Naive thymus-derived CD4-positive, alpha-beta T cell (primary cell): ENCODE measurements at regions not wholly inside any gene's neighbourhood (a gene's known extent, or its start where the extent isn't known, plus 50 kb on each side); places are given as distances from the start of the nearest gene placed in this dataset.

ENCODE experiments used
- ATAC-seq: fragments of 150-1000 bp; cut with Tn5 transposase; 2 replicates; pipeline ENCODE4 v1.10.0; 2021; ENCODE audit warnings: mild to moderate bottlenecking, moderate library complexity
- CTCF ChIA-PET: fragments of 350-600 bp; sonication (Branson Sonifier 250); formaldehyde crosslinking; loops from one replicate; lab custom pipeline; 2021; ENCODE audit warnings: antibody characterized with exemption; lab: Charles Lee
- POLR2A ChIA-PET: fragments of 350-600 bp; sonication (Branson Sonifier 250); formaldehyde crosslinking; loops from one replicate; lab custom pipeline; 2021; ENCODE audit warnings: antibody characterized with exemption, inconsistent platforms; lab: Charles Lee
- DNase-seq, 9 donors: peaks; one replicate each; pipeline versions ENCODE4 v3.0.0 to v3.0.0-alpha.2; 2020 to 2022; ENCODE audit warnings: mixed read lengths in 1 of 9
- H3K27ac ChIP-seq: one replicate; pipeline ENCODE4 v1.7.0; 2013; ENCODE audit warnings: mild to moderate bottlenecking, low read depth, low read length, moderate library complexity
- H3K27me3 ChIP-seq, 2 donors: one replicate each; pipeline ENCODE4 v1.7.0; 2013; ENCODE audit warnings: low read length in 2 of 2, mild to moderate bottlenecking in 2 of 2, moderate library complexity in 2 of 2; ENCODE audit not compliant: control insufficient read depth in 2 of 2, insufficient read depth in 2 of 2
- H3K36me3 ChIP-seq, 3 experiments: 1 replicate in 2 of 3; 2 replicates in 1 of 3; pipeline ENCODE4 v1.7.0; 2013; ENCODE audit warnings: low read length in 3 of 3, mild to moderate bottlenecking in 3 of 3, moderate library complexity in 1 of 3; ENCODE audit not compliant: insufficient read depth in 3 of 3, control insufficient read depth in 2 of 3
- H3K4me1 ChIP-seq, 2 donors: one replicate each; pipeline ENCODE4 v1.7.0; 2013; ENCODE audit warnings: low read length in 2 of 2, mild to moderate bottlenecking in 2 of 2, moderate library complexity in 1 of 2; ENCODE audit not compliant: control insufficient read depth in 2 of 2, insufficient read depth in 2 of 2
- H3K4me3 ChIP-seq: 2 replicates; pipeline ENCODE4 v1.7.0; 2013; ENCODE audit warnings: mild to moderate bottlenecking, low read length
- H3K9me3 ChIP-seq, 3 experiments: 1 replicate in 2 of 3; 2 replicates in 1 of 3; pipeline ENCODE4 v1.7.0; 2013; ENCODE audit warnings: low read length in 3 of 3; ENCODE audit not compliant: control insufficient read depth in 2 of 3
- H3K27ac Mint-ChIP-seq, 9 donors: one replicate each; pipeline ENCODE4 v1.8.0; 2020 to 2022; ENCODE audit warnings: mixed read lengths in 9 of 9, mild to moderate bottlenecking in 8 of 9, moderate library complexity in 5 of 9, inconsistent platforms in 2 of 9
- H3K27me3 Mint-ChIP-seq, 5 donors: one replicate each; pipeline ENCODE4 v1.8.0; 2021 to 2022; ENCODE audit warnings: mixed read lengths in 5 of 5, mild to moderate bottlenecking in 1 of 5
- H3K36me3 Mint-ChIP-seq, 5 donors: one replicate each; pipeline ENCODE4 v1.8.0; 2020 to 2022; ENCODE audit warnings: mixed read lengths in 5 of 5, mild to moderate bottlenecking in 3 of 5, inconsistent platforms in 1 of 5
- H3K4me1 Mint-ChIP-seq, 7 donors: one replicate each; pipeline ENCODE4 v1.8.0; 2020 to 2022; ENCODE audit warnings: mixed read lengths in 7 of 7, mild to moderate bottlenecking in 3 of 7, inconsistent platforms in 1 of 7
- H3K4me3 Mint-ChIP-seq, 10 donors: one replicate each; pipeline ENCODE4 v1.8.0; 2020 to 2022; ENCODE audit warnings: mild to moderate bottlenecking in 10 of 10, mixed read lengths in 10 of 10, moderate library complexity in 6 of 10, inconsistent platforms in 2 of 10
- H3K9me3 Mint-ChIP-seq, 11 donors: one replicate each; pipeline ENCODE4 v1.8.0; 2020 to 2022; ENCODE audit warnings: mixed read lengths in 11 of 11, mild to moderate bottlenecking in 4 of 11, inconsistent platforms in 1 of 11, moderate library complexity in 1 of 11
- intact Hi-C, 2 donors: fragments of 100-400 bp; cut with micrococcal nuclease; formaldehyde crosslinking; loops; one replicate each; pipeline ENCODE4 v1.15.1; 2023

DNA sequence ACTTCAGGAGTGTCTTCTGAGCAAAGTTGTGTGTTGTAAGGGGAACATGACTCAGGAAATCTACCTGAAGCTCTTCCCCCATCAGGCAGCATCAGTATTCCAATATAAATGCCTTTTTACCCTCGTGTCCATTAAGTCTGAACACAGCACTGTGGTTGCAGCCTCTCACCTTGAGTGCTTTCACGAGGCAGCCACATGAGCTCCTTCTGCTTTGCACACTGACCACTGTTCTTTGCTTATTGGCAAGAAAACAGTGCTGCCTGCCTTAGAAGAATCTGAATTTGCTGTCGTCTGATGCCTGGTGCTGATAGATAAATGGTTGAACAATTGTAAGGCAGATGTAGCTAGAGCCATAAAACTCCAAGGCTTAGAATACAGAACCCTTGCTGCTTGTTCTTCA is 139.6 kb upstream of the WDR1 start:
- H3K9me3 Mint-ChIP-seq, result peaks cover 0 to 3% (median 0%) of the 10 kb centered on the region in 11 donors
- DNase-seq, result no peak
- H3K9me3 ChIP-seq, result no peaks in the 10 kb centered on the region
- no peak overlapping the region for H3K27ac ChIP-seq
- no peaks in the 10 kb centered on the region for H3K27me3 ChIP-seq
- no peaks in the 10 kb centered on the region for H3K4me1 ChIP-seq
- H3K4me1 Mint-ChIP-seq, result no peaks in the 10 kb centered on the region
- H3K36me3 Mint-ChIP-seq, result peaks cover 0 to 6% (median 0%) of the 10 kb centered on the region in 5 donors
- ChIA-PET CTCF (interaction anchor here (0.6 kb wide), 1 partner anchor 136 kb away, joined by 3 read pairs; no protein-coding TSS in a partner anchor), POLR2A (no interaction called here)
- no peaks in the 10 kb centered on the region for H3K36me3 ChIP-seq
- no peak overlapping the region for H3K27ac Mint-ChIP-seq
- intact Hi-C loops, result no loop called here
- no peak overlapping the region for H3K4me3 Mint-ChIP-seq
- H3K27me3 Mint-ChIP-seq, result peaks cover 0 to 29% (median 9%) of the 10 kb centered on the region in 5 donors
- no peak for ATAC-seq
- H3K4me3 ChIP-seq, result no peak overlapping the region

GRCh38 chr4:10253765-10254164 is 137.2 kb upstream of the WDR1 start:
- H3K4me3 Mint-ChIP-seq, result no peak overlapping the region
- Histone ChIP-seq H3K4me1 (no peaks in the 10 kb centered on the region), H3K36me3 (no peaks in the 10 kb centered on the region), H3K9me3 (no peaks in the 10 kb centered on the region), H3K4me3 (no peak overlapping the region), H3K27me3 (no peaks in the 10 kb centered on the region), H3K27ac (no peak overlapping the region)
- H3K9me3 Mint-ChIP-seq, result peaks cover 0 to 3% (median 0%) of the 10 kb centered on the region in 11 donors
- H3K27ac Mint-ChIP-seq, result no peak overlapping the region
- DNase-seq (no peak), ATAC-seq (no peak)
- ChIA-PET CTCF (no interaction called here), POLR2A (no interaction called here)
- peaks cover 0 to 5% (median 0%) of the 10 kb centered on the region in 5 donors for H3K36me3 Mint-ChIP-seq
- no peaks in the 10 kb centered on the region for H3K4me1 Mint-ChIP-seq
- intact Hi-C loops, result no loop called here
- H3K27me3 Mint-ChIP-seq, result peaks cover 0 to 35% (median 9%) of the 10 kb centered on the region in 5 donors

- intact Hi-C loops, result no loop called here
- Histone ChIP-seq H3K36me3 (no peaks in the 10 kb centered on the region), H3K27ac (no peak overlapping the region), H3K4me1 (no peaks in the 10 kb centered on the region), H3K27me3 (no peaks in the 10 kb centered on the region), H3K4me3 (no peak overlapping the region), H3K9me3 (no peaks in the 10 kb centered on the region)
- ATAC-seq (no peak), DNase-seq (no peak)
- POLR2A ChIA-PET, result no interaction called here
- Mint-ChIP-seq H3K9me3 (peaks cover 0 to 6% (median 0%) of the 10 kb centered on the region in 11 donors), H3K27ac (no peak overlapping the region), H3K4me1 (peaks cover 0 to 4% (median 0%) of the 10 kb centered on the region in 7 donors), H3K27me3 (peaks cover 0 to 19% (median 13%) of the 10 kb centered on the region in 5 donors), H3K4me3 (no peak overlapping the region), H3K36me3 (no peaks in the 10 kb centered on the region)
- CTCF ChIA-PET, result no interaction called here
These were observed 129.2 kb upstream of the WDR1 start for GRCh38 chr4:10245751-10246150.

- H3K9me3 ChIP-seq, result no peaks in the 10 kb centered on the region
- peaks cover 0 to 14% (median 11%) of the 10 kb centered on the region in 5 donors for H3K27me3 Mint-ChIP-seq
- peaks cover 0 to 6% (median 0%) of the 10 kb centered on the region in 11 donors for H3K9me3 Mint-ChIP-seq
- DNase-seq, result no peak
- POLR2A ChIA-PET, result no interaction called here
- no peaks in the 10 kb centered on the region for H3K4me1 ChIP-seq
- H3K27ac Mint-ChIP-seq, result no peak overlapping the region
- ATAC-seq, result no peak
- no peak overlapping the region for H3K4me3 Mint-ChIP-seq
- H3K36me3 Mint-ChIP-seq, result no peaks in the 10 kb centered on the region
- CTCF ChIA-PET, result no interaction called here
- no peak overlapping the region for H3K27ac ChIP-seq
- no peaks in the 10 kb centered on the region for H3K36me3 ChIP-seq
- H3K4me3 ChIP-seq, result no peak overlapping the region
- no peaks in the 10 kb centered on the region for H3K27me3 ChIP-seq
- H3K4me1 Mint-ChIP-seq, result peaks cover 0 to 4% (median 0%) of the 10 kb centered on the region in 7 donors
- intact Hi-C loops, result no loop called here
These were observed 127.3 kb upstream of the WDR1 start for GRCh38 chr4:10243856-10244255.

DNA sequence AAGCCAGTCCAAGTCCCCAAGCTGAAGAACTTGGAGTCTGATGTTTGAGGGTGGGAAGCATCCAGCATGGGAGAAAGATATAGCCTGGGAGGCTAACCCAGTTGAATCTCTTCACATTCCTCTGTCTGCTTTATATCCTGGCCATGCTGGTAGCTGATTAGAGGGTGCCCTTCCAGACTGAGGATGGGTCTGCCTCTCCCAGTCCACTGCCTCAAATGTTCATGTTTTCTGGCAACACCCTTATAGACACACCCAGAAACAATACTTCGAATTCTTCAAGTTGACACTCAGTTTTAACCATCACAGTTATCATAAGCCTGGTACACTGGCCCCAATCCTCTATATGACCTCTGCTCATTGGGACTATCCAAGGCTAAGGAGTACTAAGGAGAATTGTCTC is 124.1 kb upstream of the WDR1 start:
- Mint-ChIP-seq H3K4me3 (no peak overlapping the region), H3K4me1 (peaks cover 0 to 4% (median 0%) of the 10 kb centered on the region in 7 donors), H3K36me3 (no peaks in the 10 kb centered on the region), H3K9me3 (peaks cover 0 to 3% (median 0%) of the 10 kb centered on the region in 11 donors), H3K27ac (no peak overlapping the region), H3K27me3 (peaks cover 0 to 4% (median 0%) of the 10 kb centered on the region in 5 donors)
- Histone ChIP-seq H3K9me3 (no peaks in the 10 kb centered on the region), H3K27ac (no peak overlapping the region), H3K4me3 (no peak overlapping the region), H3K36me3 (no peaks in the 10 kb centered on the region), H3K27me3 (no peaks in the 10 kb centered on the region), H3K4me1 (no peaks in the 10 kb centered on the region)
- CTCF ChIA-PET, result no interaction called here
- POLR2A ChIA-PET, result no interaction called here
- intact Hi-C loops, result no loop called here
- DNase-seq, result no peak
- ATAC-seq, result no peak

DNA sequence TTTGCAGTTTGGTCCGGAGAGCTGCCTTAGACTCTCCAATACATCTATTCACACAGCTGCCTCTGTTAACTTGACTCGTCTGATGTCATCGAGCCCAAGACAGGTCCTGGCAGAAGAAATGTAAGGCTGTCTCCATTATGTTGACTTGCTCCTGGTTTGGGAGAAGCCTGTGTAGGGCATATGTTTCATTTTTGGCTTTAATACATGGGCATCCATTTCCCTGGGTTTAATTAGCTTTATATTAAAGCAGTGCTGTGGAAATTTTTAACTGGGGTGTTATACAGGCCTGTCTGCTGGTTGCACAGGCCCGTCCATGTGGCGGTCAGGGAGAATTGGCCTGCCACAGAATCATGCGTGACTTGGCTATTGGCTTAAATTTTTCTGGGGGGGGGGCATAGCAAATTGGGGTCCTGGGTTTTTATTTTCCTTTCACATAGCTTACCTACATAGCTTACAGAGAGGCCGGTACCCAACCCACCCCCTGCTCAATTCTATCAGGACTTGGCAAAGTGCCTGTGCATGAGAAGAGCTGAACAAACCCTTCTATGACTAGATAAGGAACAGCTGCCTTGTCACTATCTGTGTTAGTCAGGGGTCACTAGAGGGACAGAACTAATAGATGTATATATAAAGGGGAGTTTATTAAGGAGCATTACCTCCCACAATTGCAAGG is 123.5 kb upstream of the WDR1 start:
- Histone ChIP-seq H3K4me1 (no peaks in the 10 kb centered on the region), H3K27me3 (no peaks in the 10 kb centered on the region), H3K36me3 (no peaks in the 10 kb centered on the region), H3K4me3 (no peak overlapping the region), H3K27ac (no peak overlapping the region), H3K9me3 (no peaks in the 10 kb centered on the region)
- ChIA-PET POLR2A (no interaction called here), CTCF (no interaction called here)
- Mint-ChIP-seq H3K4me1 (peaks cover 0 to 2% (median 0%) of the 10 kb centered on the region in 7 donors), H3K4me3 (no peak overlapping the region), H3K27me3 (no peaks in the 10 kb centered on the region), H3K36me3 (no peaks in the 10 kb centered on the region), H3K9me3 (peaks cover 0 to 3% (median 0%) of the 10 kb centered on the region in 11 donors), H3K27ac (no peak overlapping the region)
- ATAC-seq (no peak), DNase-seq (no peak)
- intact Hi-C loops, result no loop called here

- no peak overlapping the region for H3K27ac Mint-ChIP-seq
- H3K9me3 Mint-ChIP-seq, result no peaks in the 10 kb centered on the region
- H3K27me3 ChIP-seq, result no peaks in the 10 kb centered on the region
- no peaks in the 10 kb centered on the region for H3K4me1 Mint-ChIP-seq
- no peak overlapping the region for H3K4me3 ChIP-seq
- no peaks in the 10 kb centered on the region for H3K36me3 Mint-ChIP-seq
- CTCF ChIA-PET, result interaction anchor here (0.6 kb wide), 1 partner anchor 66 kb away, joined by 3 read pairs; no protein-coding TSS in a partner anchor
- no peaks in the 10 kb centered on the region for H3K9me3 ChIP-seq
- H3K27ac ChIP-seq, result no peak overlapping the region
- no peak for ATAC-seq
- no peak overlapping the region for H3K4me3 Mint-ChIP-seq
- DNase-seq, result no peak
- POLR2A ChIA-PET, result no interaction called here
- no peaks in the 10 kb centered on the region for H3K36me3 ChIP-seq
- intact Hi-C loops, result no loop called here
- H3K27me3 Mint-ChIP-seq, result peaks cover 0 to 3% (median 0%) of the 10 kb centered on the region in 5 donors
- H3K4me1 ChIP-seq, result no peaks in the 10 kb centered on the region
These were observed 120.5 kb upstream of the WDR1 start for GRCh38 chr4:10237131-10237530.
